Neural cell (in vitro differentiated cells): ENCODE measurements at regions not wholly inside any gene's neighbourhood (a gene's known extent, or its start where the extent isn't known, plus 50 kb on each side); places are given as distances from the start of the nearest gene placed in this dataset.

ENCODE experiments used
- CTCF ChIP-seq: fragments of 450-650 bp; IDR thresholded peaks from 2 replicates; pipeline ENCODE4 v1.5.1; 2014; ENCODE audit warnings: antibody characterized with exemption, mild to moderate bottlenecking, moderate library complexity; ENCODE audit not compliant: poor library complexity, severe bottlenecking
- EP300 ChIP-seq: fragments of 450-650 bp; conservative IDR thresholded peaks from 2 replicates; pipeline ENCODE4 v1.6.1; 2014; ENCODE audit warnings: antibody characterized with exemption, mild to moderate bottlenecking, moderate library complexity; ENCODE audit not compliant: poor library complexity, severe bottlenecking
- POLR2AphosphoS5 ChIP-seq: IDR thresholded peaks from 2 replicates; pipeline ENCODE4 v1.6.1; 2012

GRCh38 chr22:44577391-44578109, 79.5 kb upstream of the RTL6 start:
- TF ChIP-seq CTCF (no peak), EP300 (no peak), POLR2AphosphoS5 (no peak)
